OCI-LY1 (cell line): ENCODE measurements at regions not wholly inside any gene's neighbourhood (a gene's known extent, or its start where the extent isn't known, plus 50 kb on each side); places are given as distances from the start of the nearest gene placed in this dataset.

Experiments
- H2AFZ ChIP-seq: fragments of 200-600 bp; sonication (generic), shearing (Covaris generic); 2 replicates; pipeline ENCODE4 v1.6.0; 2014; ENCODE audit warnings: antibody characterized with exemption, mild to moderate bottlenecking, low read length
- H3F3A ChIP-seq: fragments of 200-600 bp; sonication (generic), shearing (Covaris generic); 2 replicates; pipeline ENCODE4 v1.6.0; 2014; ENCODE audit warnings: mild to moderate bottlenecking, antibody characterized with exemption, low read length, moderate library complexity; ENCODE audit not compliant: insufficient read depth
- H3K27ac ChIP-seq: fragments of 200-600 bp; sonication (generic); 2 replicates; pipeline ENCODE4 v1.5.1; 2014; ENCODE audit warnings: low read length, mixed run types, mild to moderate bottlenecking, low read depth; ENCODE audit not compliant: poor library complexity, severe bottlenecking
- H3K27me3 ChIP-seq: fragments of 200-600 bp; sonication (generic); 2 replicates; pipeline ENCODE4 v1.6.0; 2014; ENCODE audit warnings: antibody characterized with exemption, mild to moderate bottlenecking, low read length, moderate library complexity; ENCODE audit not compliant: insufficient read depth
- H3K36me3 ChIP-seq: fragments of 200-600 bp; sonication (generic); 2 replicates; pipeline ENCODE4 v1.6.1; 2014; ENCODE audit warnings: mild to moderate bottlenecking, antibody characterized with exemption, low read length, moderate library complexity, mixed read lengths; ENCODE audit not compliant: insufficient read depth
- H3K4me1 ChIP-seq: fragments of 200-600 bp; sonication (generic); 2 replicates; pipeline ENCODE4 v1.5.1; 2014; ENCODE audit warnings: mild to moderate bottlenecking, low read length, moderate library complexity; ENCODE audit not compliant: insufficient read depth, severe bottlenecking
- H3K4me2 ChIP-seq: fragments of 200-600 bp; sonication (generic), shearing (Covaris generic); 2 replicates; pipeline ENCODE4 v1.6.1; 2014; ENCODE audit warnings: low read length
- H3K4me3 ChIP-seq: fragments of 200-600 bp; sonication (generic); 2 replicates; pipeline ENCODE4 v1.5.1; 2014; ENCODE audit warnings: low read length, low read depth, mild to moderate bottlenecking, mixed read lengths; ENCODE audit not compliant: poor library complexity, severe bottlenecking
- H3K79me2 ChIP-seq: fragments of 200-600 bp; shearing (Covaris generic); 2 replicates; pipeline ENCODE4 v1.6.1; 2016; ENCODE audit warnings: mixed run types, low read length, mixed read lengths; ENCODE audit not compliant: insufficient read depth
- H3K9ac ChIP-seq: fragments of 200-600 bp; sonication (generic), shearing (Covaris generic); 2 replicates; pipeline ENCODE4 v1.6.1; 2014; ENCODE audit warnings: mild to moderate bottlenecking, low read length, mixed read lengths
- H3K9me2 ChIP-seq: fragments of 200-600 bp; sonication (generic), shearing (Covaris generic); 2 replicates; pipeline ENCODE4 v1.6.1; 2014; ENCODE audit warnings: low read depth, mild to moderate bottlenecking, low read length, mixed read lengths
- H3K9me3 ChIP-seq: fragments of 200-600 bp; shearing (Covaris generic); 2 replicates; pipeline ENCODE4 v1.6.1; 2014; ENCODE audit warnings: low read length, mixed read lengths
- H4K20me1 ChIP-seq: fragments of 200-600 bp; sonication (generic), shearing (Covaris generic); 2 replicates; pipeline ENCODE4 v1.6.0; 2016; ENCODE audit warnings: mild to moderate bottlenecking, low read length; ENCODE audit not compliant: insufficient read depth
- CTCF ChIP-seq: fragments of 200-600 bp; sonication (generic), shearing (Covaris generic); IDR thresholded peaks from 2 replicates; pipeline ENCODE4 v1.5.1; 2017; ENCODE audit warnings: mild to moderate bottlenecking, antibody characterized with exemption, low read length, moderate library complexity, mixed read lengths
- EZH2 ChIP-seq: fragments of 200-600 bp; sonication (generic), shearing (Covaris generic); IDR thresholded peaks from 2 replicates; pipeline ENCODE4 v1.8.0; 2017; ENCODE audit warnings: borderline replicate concordance, mixed run types, mild to moderate bottlenecking, antibody characterized with exemption, low read length, moderate library complexity, mixed read lengths

GRCh38 chr3:188010478-188010877 is 143.5 kb upstream of the LPP start:
- no peaks in the 10 kb centered on the region for H3K9me2 ChIP-seq
- no peak overlapping the region for H3K4me2 ChIP-seq
- TF ChIP-seq EZH2 = no peak
- TF ChIP-seq CTCF = no peak
- peaks cover 19% of the 10 kb centered on the region for H3K4me1 ChIP-seq
- H3K36me3 ChIP-seq = no peaks in the 10 kb centered on the region
- peaks cover 5% of the 10 kb centered on the region; the same call in 1 of the 2 replicates for H3K9me3 ChIP-seq
- H2AFZ ChIP-seq = no peak overlapping the region
- H3K79me2 ChIP-seq = no peaks in the 10 kb centered on the region
- H4K20me1 ChIP-seq = no peaks in the 10 kb centered on the region
- H3F3A ChIP-seq = no peaks in the 10 kb centered on the region
- no peak overlapping the region for H3K9ac ChIP-seq
- H3K27me3 ChIP-seq = no peaks in the 10 kb centered on the region
- H3K4me3 ChIP-seq = no peak overlapping the region
- no peak overlapping the region for H3K27ac ChIP-seq

- H3K27me3 ChIP-seq = no peaks in the 10 kb centered on the region
- H3K9me2 ChIP-seq = no peaks in the 10 kb centered on the region
- H3K79me2 ChIP-seq = no peaks in the 10 kb centered on the region
- peaks cover 22% of the 10 kb centered on the region for H3K9me3 ChIP-seq
- no peaks in the 10 kb centered on the region; the same call in 1 of the 2 replicates for H3K36me3 ChIP-seq
- no peak overlapping the region for H3K9ac ChIP-seq
- H3K4me2 ChIP-seq = no peak overlapping the region
- H3K4me1 ChIP-seq = no peaks in the 10 kb centered on the region
- no peak overlapping the region for H3K4me3 ChIP-seq
- H3F3A ChIP-seq = no peaks in the 10 kb centered on the region
- TF ChIP-seq CTCF (no peak), EZH2 (no peak)
- H3K27ac ChIP-seq = no peak overlapping the region
- H2AFZ ChIP-seq = no peak overlapping the region
- no peaks in the 10 kb centered on the region for H4K20me1 ChIP-seq
Measured at GRCh38 chr3:188019727-188020126, 134.2 kb upstream of the LPP start.

- Histone ChIP-seq H3K9ac (no peak overlapping the region), H3K9me2 (no peaks in the 10 kb centered on the region), H3K79me2 (no peaks in the 10 kb centered on the region), H3K4me2 (no peak overlapping the region), H3F3A (no peaks in the 10 kb centered on the region), H4K20me1 (no peaks in the 10 kb centered on the region), H3K36me3 (no peaks in the 10 kb centered on the region; the same call in 1 of the 2 replicates), H3K27ac (no peak overlapping the region), H3K9me3 (peaks cover 17% of the 10 kb centered on the region), H3K4me1 (peaks cover 9% of the 10 kb centered on the region), H3K4me3 (no peak overlapping the region), H2AFZ (no peak overlapping the region), H3K27me3 (no peaks in the 10 kb centered on the region)
- TF ChIP-seq EZH2 (no peak), CTCF (no peak)
Measured at GRCh38 chr3:188021041-188021440, 132.9 kb upstream of the LPP start.
